Fibroblast of skin of left biceps (primary cell): ENCODE measurements at regions not wholly inside any gene's neighbourhood (a gene's known extent, or its start where the extent isn't known, plus 50 kb on each side); places are given as distances from the start of the nearest gene placed in this dataset.
"Not testable (repeated sequence)": the region's sequence is repeated elsewhere in the genome, so short reads cannot be mapped to it uniquely, and the experiment has no call there.

Experiments used
- DNase-seq, 2 experiments: peaks; one replicate each; pipeline ENCODE4 v3.0.0-alpha.2; 2013; ENCODE audit warnings: low read depth in 2 of 2

DNA sequence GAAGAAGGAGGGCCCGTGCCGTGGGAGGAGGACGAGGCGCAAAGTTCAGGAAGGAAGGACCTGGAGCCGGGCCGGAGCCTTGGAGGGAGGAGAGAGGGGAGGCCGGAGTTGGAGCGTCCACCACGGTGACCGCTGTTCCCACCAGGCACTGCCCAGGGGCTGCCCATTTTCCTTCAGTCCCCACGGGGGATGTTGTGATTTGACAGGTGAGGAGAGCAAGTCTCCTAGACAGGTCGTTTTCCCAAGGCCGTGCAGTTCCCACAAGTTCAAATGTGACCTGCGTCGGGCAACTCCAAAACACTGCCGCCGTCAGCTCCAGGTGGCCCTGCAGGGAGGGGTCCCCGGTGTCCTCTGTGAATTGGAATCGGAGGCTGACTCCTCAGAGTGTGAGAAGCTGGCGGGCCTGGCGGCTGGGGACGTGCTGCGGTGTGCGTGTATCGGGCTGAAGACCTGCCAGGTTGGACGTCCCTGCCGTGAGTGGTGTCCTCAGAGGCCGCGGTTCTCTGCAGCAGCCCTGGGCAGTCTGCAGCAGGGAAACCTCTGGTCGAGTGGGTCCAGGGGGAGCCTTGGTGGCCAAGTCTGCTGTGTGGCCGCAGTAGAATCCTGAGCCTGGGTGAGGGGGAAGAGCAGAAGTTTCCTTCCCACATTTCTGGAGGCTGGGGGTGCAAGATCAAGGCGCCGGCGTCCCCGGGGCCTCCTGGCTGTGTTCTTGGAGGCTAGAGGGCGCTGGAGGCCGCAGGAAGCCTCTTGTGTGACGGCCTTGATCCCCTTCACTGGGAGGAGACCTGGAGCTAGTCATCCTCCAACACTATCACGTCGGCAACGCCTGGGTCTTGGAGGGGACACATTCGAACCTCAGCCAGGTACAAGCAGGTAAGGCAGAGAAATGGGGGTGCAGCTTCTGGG, 115.1 kb upstream of the FRMD1 start:
- DNase-seq: no peak

DNA sequence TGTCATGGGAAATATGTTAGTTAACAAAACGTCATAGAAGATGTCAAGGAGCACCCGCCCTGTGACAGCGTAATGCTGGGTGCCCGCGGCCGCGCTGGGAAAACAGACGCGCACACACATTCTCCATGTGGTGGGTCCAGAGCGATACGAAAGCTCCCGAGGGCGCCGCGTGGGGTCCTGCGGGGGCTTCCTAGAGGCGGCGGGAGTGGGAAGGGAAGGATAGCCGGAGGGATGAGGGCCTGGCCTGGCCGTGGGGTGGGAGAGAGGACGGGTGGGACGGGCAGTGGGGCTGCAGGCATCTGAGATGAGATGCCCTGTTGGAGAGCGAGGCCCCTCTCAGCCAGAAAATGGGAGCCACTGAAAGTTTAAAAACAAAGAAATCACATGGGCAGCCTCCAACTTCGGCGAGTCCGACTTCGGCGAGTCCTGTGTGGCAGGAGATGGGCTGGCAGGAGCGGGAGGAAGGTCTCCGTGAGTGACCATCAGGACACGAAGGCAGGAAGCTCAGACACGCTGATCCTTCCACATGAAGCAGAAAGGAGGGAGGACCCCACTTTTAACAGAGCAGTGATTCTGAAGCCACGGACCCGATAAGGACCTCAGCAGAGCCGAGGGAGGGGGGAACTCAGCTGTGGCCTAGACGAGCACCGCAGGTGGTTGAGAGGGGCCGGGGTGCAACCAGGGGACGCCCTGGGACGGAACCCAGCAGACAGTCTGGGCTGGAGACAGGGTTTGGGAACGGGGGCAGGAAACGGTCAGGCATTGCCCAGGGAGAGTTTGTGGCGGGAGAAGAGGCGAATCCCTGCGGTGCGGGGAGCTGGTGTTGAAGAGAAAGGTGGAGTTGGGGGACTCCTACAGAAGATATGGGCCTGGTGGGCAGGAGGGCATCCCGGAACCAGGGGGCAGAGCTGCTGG, 114.1 kb upstream of the FRMD1 start:
- DNase-seq: no peak

DNA sequence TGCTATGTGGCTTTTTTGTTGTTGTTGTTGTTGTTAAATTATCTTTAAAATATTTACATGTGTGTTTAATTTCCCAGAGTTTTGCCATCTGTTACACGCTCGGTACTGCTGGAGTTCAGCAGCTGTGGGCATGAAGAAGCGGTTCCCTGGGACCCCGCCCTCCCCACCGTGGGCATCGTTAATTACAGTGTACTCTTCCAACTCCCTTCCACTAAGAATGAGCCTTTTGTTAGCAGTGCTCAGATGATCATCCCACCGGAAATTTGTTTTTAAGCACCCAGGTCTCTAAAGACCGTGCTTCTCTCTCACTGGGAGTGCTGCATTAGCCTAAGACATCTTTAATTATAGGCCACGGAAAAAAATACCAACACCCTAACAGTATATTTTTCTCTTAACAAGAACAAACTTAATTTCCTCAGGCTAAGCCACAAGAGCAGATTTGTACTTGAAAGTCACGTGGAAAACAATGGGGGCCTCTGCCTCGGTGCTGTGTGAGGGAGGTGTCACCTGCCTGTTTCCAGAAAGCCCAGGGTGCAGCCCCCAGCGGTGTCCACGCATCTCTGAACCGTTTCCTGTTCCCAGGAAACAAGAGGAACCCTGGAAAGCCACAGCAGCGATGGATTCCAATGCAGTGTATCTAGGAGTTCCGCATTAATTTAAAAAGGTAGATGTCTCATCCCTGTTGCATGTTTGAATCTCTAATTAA, 113.3 kb upstream of the FRMD1 start:
- no peak for DNase-seq

DNA sequence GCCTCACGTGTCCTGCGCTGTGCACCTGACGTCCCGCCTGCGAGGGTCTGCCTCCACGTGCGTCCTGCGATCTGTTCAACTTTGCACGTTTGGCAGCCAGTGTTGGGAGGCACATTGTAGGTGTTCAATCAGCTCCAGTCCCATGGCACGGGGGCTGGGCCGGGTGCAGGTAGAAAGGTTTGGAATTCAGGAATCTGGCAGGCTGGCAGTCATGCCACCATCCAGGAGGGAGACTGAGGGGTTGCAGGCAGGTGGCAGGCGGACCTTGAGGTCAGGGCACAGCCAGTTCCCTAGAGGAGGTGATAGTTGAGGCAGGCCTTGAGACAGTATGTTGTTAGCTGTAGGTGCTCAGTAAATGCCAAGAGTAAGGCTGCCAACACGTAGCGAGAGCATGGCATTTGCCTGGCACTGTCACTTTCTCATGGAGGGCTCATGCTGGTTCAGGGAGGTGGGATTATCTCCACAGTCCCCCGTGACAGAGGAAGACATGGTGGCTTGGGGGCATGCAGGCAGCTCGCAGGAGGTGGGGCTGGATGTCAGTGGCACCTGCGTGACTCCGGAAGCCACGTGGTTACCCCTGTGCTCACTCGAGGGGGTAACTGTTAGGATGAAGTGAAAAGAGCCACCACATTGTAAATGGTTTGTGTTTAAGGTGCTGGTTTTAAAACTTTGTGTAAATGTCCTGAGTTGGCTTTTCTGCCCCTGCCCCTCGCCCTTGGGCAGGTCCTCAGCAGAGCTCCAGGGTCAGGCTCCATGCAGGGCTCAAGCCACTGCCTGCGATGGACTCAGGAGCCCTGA, 111.8 kb upstream of the FRMD1 start:
- DNase-seq: no peak

DNA sequence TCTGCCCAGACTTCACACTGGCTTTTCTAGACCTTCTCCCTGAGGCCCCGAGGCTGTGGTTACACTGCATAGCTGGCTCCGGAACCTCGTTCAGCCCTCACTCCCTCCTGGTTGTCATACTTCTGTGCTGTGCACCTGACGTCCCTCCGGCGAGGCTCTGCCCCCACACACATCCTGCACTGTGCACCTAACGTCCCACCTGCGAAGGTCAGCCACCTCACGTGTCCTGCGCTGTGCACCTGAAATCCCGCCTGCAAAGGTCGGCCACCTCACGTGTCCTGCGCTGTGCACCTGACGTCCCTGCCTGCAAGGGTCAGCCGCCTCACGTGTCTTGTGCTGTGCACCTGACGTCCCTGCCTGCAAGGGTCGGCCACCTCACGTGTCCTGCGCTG, 111.0 kb upstream of the FRMD1 start:
- no peak for DNase-seq

DNA sequence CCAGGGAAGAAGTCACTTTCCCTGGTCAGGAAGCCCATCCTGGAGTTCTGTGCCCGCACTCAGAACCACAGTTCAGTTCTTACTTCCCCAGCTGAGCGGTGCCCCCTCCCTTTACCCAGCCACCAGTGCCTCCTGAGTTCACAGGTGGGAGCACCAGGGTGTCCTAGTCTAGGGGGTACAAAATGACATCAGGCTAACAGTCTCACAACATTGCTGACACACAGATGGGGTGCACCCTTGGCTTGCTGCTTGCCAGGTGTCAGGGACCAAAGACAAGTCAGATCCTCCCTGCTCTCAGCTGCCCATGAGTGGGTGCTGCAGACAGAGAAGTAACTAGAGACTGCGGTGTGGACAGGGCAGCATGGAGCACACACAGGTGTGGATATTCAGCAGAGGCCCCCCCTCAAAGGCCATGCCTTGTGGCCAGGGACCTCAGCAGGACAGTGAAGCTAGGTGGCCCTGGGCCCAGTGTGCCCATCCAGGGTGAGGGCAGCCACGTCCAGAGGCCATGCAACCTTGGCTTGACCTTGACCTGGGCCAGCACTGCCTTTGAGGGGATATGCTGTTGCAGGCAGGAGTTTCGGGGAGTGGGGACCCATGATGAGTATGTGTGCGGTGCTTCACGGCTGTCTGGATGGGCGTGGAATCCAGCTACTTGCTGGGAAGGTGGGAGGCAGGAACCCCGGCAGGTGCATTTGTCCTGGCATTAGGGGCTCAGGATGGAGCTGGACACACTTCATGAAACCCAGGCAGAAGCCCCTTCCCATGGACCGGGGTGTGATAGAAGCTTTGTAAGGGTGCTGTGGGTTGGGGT, 110.4 kb upstream of the FRMD1 start:
- DNase-seq: no peak

DNA sequence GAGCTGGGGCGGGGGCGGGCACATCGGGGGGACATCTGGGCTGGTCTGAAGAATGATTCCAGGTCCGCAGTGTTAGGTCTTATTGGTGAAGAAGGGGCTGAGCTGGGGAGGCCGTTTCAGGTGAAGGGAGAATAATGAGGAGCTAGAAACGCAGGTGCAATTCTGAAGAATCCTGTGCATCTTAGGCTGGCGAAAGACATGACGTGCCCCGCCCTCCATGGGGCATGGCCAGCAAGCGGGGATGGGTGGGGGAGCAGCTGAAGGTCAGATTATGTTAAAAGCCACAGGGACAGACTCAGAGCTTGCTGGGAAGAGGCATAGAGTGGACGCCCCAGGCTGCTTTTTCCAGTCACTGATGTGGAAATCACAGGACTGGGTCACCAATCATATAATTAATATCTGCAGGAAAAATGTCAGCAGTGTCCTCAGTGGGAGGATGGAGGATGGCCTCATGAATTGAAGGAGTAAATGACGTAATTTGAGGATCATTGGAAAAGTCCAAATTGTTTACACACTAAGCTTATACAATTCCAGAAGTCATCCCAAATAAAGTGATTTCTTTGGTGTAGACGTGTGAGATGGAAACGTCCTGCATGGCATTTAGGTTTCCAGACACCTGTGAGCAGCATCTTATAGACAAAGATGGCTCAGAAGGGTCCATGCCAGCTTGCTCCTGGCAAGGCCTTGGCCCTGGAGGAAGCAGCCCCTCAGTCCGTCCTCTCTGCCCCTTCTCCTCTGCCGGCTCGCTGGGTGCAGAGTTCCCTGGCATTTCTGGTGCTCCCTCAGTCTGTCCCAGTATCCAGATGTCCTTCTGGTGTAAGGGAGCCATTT, 109.6 kb upstream of the FRMD1 start:
- no peak for DNase-seq

DNA sequence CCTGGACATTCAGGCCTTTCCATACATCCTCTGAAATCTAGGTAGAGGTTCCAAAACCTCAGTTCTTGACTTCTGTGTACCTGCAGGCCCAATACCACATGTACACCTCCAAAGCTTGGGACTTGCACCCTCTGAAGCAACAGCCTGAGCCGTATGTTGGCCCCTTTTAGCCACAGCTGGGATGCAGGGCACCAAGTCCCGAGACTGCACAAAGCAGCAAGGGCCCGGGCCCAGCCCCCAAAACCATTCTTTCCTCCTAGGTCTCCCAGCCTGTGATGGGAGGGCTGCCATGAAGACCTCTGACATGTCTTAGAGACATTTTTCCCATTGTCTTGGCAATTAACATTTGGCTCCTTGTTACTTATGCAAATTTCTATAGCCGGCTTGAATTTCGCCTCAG, 107.4 kb upstream of the FRMD1 start:
- no peak for DNase-seq

DNA sequence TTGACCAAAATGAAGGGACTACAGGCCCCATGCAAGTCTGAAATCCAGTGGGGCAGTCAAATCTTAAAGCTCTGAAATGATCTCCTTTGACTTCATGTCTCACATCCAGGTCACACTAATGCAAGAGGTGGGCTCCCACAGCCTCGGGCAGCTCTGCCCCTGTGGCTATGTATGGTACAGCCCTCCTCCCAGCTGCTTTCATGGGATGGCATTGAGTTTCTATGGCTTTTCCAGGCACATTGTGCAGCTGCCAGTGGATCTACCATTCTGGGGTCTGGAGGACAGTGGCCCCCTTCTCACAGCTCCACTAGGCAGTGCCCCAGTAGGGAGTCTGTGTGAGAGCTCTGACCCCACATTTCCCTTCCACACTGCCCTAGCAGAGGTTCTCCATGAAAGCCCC, 107.0 kb upstream of the FRMD1 start:
- DNase-seq: not testable (repeated sequence)

DNA sequence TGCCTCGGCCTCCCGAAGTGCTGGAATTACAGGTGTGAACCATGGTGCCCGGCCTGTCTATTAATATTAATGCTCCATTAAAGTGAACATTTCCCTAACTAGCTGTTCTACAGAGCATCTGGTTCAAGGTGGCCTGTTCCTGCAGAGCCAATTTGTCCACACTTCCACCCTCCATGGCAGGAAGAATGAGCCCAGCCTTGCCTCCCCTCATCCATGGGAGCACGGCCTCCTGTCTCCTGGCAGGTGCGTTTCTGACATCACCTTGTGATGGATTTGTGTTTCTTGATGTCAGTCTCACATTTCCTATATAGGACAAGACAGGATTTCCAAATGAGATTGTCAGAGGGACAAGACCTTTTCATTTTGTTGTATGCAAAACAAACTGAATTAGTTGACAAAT, 105.7 kb upstream of the FRMD1 start:
- no peak for DNase-seq

DNA sequence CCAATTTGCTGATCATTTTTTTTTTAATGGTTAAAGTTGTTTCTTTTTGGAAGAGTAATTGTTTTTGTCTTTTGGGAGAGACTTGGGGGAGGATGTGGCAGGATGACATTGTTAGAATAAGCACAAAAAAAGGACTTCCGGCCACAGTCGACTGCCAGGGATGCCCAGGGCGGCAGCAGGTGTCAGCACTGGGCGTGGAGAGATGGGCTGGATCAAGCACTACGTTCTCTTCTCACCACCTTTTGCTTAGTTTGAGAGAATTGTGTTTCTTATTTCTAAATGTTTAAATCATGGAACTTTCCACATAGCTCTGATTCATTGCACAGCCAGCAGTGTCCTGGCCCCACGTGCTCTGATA, 104.6 kb upstream of the FRMD1 start:
- DNase-seq: no peak

DNA sequence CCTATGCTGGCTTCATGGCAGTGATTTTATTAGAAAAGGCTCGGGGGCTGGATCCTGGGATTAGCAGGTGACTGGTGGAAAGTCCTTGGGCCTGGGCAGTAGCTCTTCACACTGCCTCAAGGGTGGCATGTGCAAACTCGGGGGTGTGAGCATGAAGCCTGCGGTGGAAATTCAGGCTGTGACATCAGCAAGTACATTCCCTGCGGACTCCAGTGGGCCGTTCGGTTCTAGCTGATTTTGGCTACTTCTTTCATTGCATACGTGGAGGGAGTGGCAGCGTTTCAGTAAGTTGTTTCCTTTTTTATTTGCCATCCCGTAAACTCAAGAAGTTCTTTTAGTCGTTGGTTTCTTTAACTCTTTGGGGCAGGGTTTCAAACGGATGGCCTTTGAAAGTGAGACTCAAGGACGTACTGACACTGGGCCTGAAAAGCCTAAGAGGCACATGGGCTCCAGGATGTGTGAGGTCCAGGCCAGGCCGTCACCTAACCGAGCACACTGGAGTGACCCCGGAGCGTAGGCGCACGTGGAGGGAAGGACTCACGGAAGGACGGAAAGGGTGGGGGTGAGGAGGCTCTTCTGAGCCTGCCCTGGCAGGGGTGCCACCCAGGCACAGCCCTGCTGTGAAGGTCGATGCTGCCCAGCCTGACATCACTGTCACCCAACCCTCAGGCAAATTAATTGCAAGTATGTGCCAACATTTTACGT, 104.0 kb upstream of the FRMD1 start:
- no peak for DNase-seq

DNA sequence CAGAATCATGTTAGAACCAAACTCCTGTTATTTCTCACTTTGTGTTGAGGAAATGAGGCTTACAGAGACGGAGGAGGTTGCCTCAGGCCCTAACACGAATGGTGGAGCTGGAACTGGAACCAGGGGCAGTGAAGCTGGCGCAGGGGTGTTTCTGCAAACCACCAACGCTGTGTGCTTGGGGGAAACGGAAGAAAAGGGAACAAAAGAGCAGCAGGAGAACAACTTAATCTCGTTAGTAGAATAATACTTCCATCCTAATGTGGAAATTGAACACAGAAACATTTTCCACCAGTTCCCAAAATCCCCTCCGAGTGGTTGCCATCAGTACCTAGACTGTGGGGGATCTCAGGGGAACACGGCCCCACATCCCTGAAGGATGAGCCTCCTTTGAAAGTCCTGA, 103.4 kb upstream of the FRMD1 start:
- DNase-seq: no peak

DNA sequence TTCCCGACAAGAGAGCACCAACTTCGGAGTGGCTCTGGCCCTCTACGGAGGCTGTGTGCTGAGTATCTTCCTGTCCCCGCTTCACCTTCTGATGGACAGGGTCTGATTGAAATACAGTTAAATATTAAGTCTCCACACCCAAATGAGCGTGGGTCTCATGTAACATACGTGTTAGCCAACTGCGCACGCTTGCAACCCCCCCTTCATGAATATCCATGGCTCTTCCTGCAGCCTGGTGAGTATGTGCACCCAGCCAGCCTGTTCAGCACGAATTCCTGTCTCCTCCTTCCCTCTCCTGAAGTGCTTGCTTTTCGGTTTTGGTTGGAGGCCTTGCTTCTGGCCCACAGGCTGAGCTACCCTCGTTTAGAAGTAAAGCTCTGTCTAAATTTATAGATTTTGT, 102.9 kb upstream of the FRMD1 start:
- DNase-seq: no peak

DNA sequence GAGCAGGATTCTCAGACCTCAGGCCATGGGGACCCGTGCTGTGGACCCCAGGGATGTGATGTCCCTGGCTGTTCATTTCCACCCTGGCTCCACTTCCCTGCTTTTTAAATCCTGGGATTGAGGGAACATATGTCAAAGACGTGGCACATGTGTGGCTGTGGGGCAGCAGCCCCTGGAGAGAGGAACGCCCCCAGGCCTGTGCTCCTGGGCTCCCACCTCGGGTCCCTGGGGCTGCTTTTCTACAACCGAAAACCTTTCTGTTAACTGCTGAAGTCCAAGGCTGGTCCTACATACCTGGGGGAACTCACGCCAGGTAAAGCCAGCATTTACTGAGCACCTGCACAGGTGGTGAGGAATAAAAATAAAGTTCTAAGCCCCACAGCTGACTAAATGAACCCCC, 102.3 kb upstream of the FRMD1 start:
- DNase-seq: no peak

DNA sequence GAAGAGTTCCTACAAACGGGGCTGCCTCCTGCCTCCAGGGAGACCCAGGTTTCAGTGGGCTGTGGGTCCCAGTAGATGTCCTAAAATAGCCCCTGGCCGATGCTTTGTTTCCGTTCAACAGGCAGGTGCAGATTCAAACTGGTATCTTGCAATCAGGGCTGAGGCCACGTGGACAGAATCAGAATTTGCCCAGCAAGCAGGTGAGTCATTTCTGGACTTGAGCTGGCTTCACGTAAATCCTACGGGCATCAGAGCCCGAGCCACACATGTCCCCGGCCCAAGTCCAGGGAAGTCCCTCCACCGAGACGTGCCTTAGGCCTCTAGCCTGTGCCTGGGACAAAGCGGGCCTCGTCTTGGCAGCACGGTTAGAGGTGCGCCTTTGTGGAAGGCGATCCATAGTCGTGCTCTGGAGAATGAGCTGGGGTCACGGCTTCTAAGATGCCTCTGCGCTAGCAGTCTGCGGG, 101.6 kb upstream of the FRMD1 start:
- no peak for DNase-seq

DNA sequence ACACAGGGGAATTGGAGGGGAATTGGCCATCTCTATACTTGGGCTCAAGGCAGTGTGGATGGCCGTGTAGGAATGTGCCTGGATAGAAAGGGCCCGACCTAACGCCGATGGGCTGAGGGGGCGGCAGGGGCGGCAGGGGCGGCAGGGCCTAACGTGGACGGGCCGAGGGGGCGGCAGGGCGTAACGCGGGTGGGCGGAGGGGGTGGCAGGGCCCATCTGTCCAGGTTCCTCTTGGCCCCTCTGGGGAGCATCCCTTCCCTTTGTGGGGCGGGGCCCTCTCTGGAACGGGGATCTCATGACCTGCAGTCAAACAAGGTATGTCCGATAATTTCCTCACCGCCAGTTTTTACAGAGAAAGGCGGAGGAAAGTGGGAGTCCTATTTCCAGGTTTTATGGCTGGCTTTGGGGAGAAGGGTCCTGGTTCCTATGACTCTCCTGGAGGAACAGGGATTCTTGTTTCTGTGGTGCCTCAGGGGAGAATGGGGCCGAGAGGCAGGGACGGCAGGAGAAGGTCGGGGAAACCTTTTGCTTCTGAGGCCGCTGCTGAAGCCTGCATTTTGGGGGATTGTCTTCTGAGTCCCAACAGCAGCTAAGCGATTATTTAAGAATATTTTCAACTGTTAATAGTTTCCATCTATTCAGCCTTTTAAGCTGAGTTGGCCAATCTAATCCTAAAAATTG, 100.8 kb upstream of the FRMD1 start:
- no peak for DNase-seq

DNA sequence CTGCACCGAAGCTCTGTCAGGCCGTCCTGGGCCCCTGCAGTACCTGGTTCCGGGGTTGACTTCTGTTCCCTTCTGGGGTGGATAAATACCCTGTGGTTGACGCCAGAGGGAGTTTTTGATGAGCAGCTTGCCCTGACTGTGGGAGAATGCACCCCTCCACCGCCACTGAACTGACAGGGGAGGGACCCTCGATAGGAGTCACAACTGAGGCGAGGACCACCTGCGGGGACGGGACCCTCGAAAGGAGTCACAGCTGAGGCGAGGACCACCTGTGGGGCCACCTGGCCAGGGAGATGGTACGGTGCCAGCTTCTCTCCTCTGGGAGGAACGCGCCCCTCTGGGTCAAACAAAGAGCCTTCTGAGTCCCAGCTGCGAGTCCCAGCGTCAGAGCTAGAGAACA, 100.1 kb upstream of the FRMD1 start:
- DNase-seq: no peak
